ENCODE measurements at regions not wholly inside any gene's neighbourhood (a gene's known extent, or its start where the extent isn't known, plus 50 kb on each side); places are given as distances from the start of the nearest gene placed in this dataset.

DNA sequence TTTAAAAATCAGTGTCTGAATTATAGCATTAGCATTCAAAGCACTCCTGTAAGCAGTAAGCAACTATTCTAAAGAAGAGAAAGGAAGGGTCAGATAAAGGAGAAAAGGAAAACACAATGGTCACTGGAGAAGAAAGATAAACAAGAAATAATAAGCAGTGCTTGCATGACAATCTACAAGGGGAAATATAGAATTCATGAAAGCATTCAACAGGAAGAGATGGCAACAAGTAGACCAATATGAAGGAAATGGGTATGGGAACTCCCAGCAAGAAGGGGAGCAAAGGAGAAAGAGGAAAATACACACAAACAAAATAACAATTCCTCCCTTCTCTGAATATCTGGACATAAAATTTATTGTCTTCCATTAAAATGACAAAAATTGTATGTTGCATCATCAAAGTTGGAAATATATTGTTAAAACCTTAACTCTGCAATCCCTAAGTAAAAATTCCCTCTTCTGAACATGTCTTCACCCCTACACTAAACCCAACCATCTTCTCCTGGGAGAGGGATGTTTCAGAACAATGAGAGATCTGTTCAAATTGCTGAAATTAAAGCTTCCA, 206.3 kb upstream of the SAMSN1 start:
- TF ChIP-seq, protein P1, sequence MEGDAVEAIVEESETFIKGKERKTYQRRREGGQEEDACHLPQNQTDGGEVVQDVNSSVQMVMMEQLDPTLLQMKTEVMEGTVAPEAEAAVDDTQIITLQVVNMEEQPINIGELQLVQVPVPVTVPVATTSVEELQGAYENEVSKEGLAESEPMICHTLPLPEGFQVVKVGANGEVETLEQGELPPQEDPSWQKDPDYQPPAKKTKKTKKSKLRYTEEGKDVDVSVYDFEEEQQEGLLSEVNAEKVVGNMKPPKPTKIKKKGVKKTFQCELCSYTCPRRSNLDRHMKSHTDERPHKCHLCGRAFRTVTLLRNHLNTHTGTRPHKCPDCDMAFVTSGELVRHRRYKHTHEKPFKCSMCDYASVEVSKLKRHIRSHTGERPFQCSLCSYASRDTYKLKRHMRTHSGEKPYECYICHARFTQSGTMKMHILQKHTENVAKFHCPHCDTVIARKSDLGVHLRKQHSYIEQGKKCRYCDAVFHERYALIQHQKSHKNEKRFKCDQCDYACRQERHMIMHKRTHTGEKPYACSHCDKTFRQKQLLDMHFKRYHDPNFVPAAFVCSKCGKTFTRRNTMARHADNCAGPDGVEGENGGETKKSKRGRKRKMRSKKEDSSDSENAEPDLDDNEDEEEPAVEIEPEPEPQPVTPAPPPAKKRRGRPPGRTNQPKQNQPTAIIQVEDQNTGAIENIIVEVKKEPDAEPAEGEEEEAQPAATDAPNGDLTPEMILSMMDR (IDR thresholded peaks at IDR 0.05) = no peak
- TF ChIP-seq EP300 (IDR thresholded peaks at IDR 0.05) = no peak
